GM19438 (cell line): ENCODE measurements at regions not wholly inside any gene's neighbourhood (a gene's known extent, or its start where the extent isn't known, plus 50 kb on each side); places are given as distances from the start of the nearest gene placed in this dataset.

Source experiments
- ATAC-seq: cut with Tn5 transposase; IDR thresholded peaks from one replicate; pipeline ENCODE4 v1.9.1; 2021; ENCODE audit warnings: low read depth; ENCODE audit not compliant: unreplicated experiment

- ATAC-seq: no peak
Observed at GRCh38 chr15:85974348-85974705, 105.3 kb upstream of the AGBL1 start.

GRCh38 chr15:85974742-85975141 lies 104.9 kb upstream of the AGBL1 start:
- ATAC-seq: no peak

GRCh38 chr15:85976102-85976501 lies 103.6 kb upstream of the AGBL1 start:
- no peak for ATAC-seq

GRCh38 chr15:85976986-85977385 lies 102.7 kb upstream of the AGBL1 start:
- no peak for ATAC-seq

- no peak for ATAC-seq
Observed at GRCh38 chr15:85977586-85977985, 102.1 kb upstream of the AGBL1 start.

- no peak for ATAC-seq
Observed at GRCh38 chr15:85979929-85980328, 99.7 kb upstream of the AGBL1 start.

GRCh38 chr15:85980946-85981345 lies 98.7 kb upstream of the AGBL1 start:
- no peak for ATAC-seq

GRCh38 chr15:85984241-85984640 lies 95.4 kb upstream of the AGBL1 start:
- no peak for ATAC-seq

- ATAC-seq: no peak
Observed at GRCh38 chr15:85986116-85986515, 93.6 kb upstream of the AGBL1 start.

GRCh38 chr15:85986741-85987140 lies 92.9 kb upstream of the AGBL1 start:
- ATAC-seq: no peak

- ATAC-seq: no peak
Observed at GRCh38 chr15:85988741-85989140, 90.9 kb upstream of the AGBL1 start.

GRCh38 chr15:85992224-85992623 lies 87.4 kb upstream of the AGBL1 start:
- no peak for ATAC-seq

- no peak for ATAC-seq
Observed at GRCh38 chr15:85993116-85993515, 86.6 kb upstream of the AGBL1 start.

GRCh38 chr15:85997618-85998017 lies 82.1 kb upstream of the AGBL1 start:
- ATAC-seq: no peak

- ATAC-seq: no peak
Observed at GRCh38 chr15:85999658-86000057, 80.0 kb upstream of the AGBL1 start.

- ATAC-seq: no peak
Observed at GRCh38 chr15:86001200-86001599, 78.5 kb upstream of the AGBL1 start.

GRCh38 chr15:86002444-86002843 lies 77.2 kb upstream of the AGBL1 start:
- ATAC-seq: no peak

- ATAC-seq: no peak
Observed at GRCh38 chr15:86004061-86004460, 75.6 kb upstream of the AGBL1 start.

- no peak for ATAC-seq
Observed at GRCh38 chr15:86006546-86006945, 73.1 kb upstream of the AGBL1 start.

- no peak for ATAC-seq
Observed at GRCh38 chr15:86009727-86010126, 69.9 kb upstream of the AGBL1 start.

GRCh38 chr15:86010398-86010797 lies 69.3 kb upstream of the AGBL1 start:
- no peak for ATAC-seq

- no peak for ATAC-seq
Observed at GRCh38 chr15:86010891-86011290, 68.8 kb upstream of the AGBL1 start.

GRCh38 chr15:86014016-86014415 lies 65.7 kb upstream of the AGBL1 start:
- no peak for ATAC-seq

GRCh38 chr15:86016750-86017149 lies 62.9 kb upstream of the AGBL1 start:
- no peak for ATAC-seq
